Ishikawa (cell line): ENCODE measurements at regions not wholly inside any gene's neighbourhood (a gene's known extent, or its start where the extent isn't known, plus 50 kb on each side); places are given as distances from the start of the nearest gene placed in this dataset.

ENCODE experiments used
- CEBPB ChIP-seq: IDR thresholded peaks from 2 replicates; pipeline ENCODE4 v1.6.1; 2012
- CREB1 ChIP-seq: IDR thresholded peaks from 2 replicates; pipeline ENCODE4 v1.6.1; 2012; ENCODE audit warnings: low read depth
- EGR1 ChIP-seq: IDR thresholded peaks from 2 replicates; pipeline ENCODE4 v1.6.1; 2012
- EP300 ChIP-seq: IDR thresholded peaks from 2 replicates; pipeline ENCODE4 v1.6.1; 2012; ENCODE audit warnings: borderline replicate concordance
- FOXM1 ChIP-seq: IDR thresholded peaks from 2 replicates; pipeline ENCODE4 v1.6.1; 2012; ENCODE audit warnings: low read depth, borderline replicate concordance
- NFIC ChIP-seq: IDR thresholded peaks from 2 replicates; pipeline ENCODE4 v1.6.1; 2012
- RAD21 ChIP-seq: IDR thresholded peaks from 2 replicates; pipeline ENCODE4 v1.6.1; 2012; ENCODE audit warnings: low read depth
- TAF1 ChIP-seq: IDR thresholded peaks from 2 replicates; pipeline ENCODE4 v1.6.1; 2012; ENCODE audit warnings: low read depth, mild to moderate bottlenecking
- TCF12 ChIP-seq: IDR thresholded peaks from 2 replicates; pipeline ENCODE4 v1.6.1; 2012; ENCODE audit warnings: low read depth
- TEAD4 ChIP-seq: IDR thresholded peaks from 2 replicates; pipeline ENCODE4 v1.6.1; 2012
- YY1 ChIP-seq: IDR thresholded peaks from 2 replicates; pipeline ENCODE4 v1.6.1; 2012; ENCODE audit warnings: low read depth
- ZBTB7A ChIP-seq: IDR thresholded peaks from 2 replicates; pipeline ENCODE4 v1.6.1; 2012; ENCODE audit warnings: low read depth
- TF ChIP-seq, protein P1 (sequence below): IDR thresholded peaks from 2 replicates; pipeline ENCODE4 v1.6.1; 2012; ENCODE audit warnings: low read depth, mild to moderate bottlenecking
- TF ChIP-seq, protein P2 (sequence below): IDR thresholded peaks from 2 replicates; pipeline ENCODE4 v1.6.1; 2012
- TF ChIP-seq, protein P3 (sequence below): IDR thresholded peaks from 2 replicates; pipeline ENCODE4 v1.6.1; 2012

DNA sequence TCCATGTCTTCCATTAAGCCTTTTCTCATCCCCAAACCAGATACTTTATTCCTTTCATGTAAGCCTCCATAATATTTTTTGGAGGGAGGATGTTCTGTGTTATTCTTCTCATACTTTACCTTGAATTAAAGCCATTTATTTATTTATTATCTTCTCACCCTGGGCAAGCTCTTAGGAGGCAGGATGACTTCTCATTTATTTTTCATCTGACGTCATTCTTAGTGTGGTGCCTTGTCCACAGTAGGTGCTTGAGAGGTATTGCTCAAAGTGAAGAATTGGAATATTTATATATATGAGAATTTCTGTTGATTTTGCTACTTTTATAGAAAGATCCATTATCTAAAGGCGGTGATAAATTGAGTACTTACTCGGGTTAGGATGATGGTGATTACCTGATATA lies 458.3 kb upstream of the ACTBL2 start:
- no peak for TF ChIP-seq YY1
- no peak for TF ChIP-seq TAF1
- no peak for TF ChIP-seq EP300
- TF ChIP-seq RAD21: no peak
- TF ChIP-seq, protein P1, sequence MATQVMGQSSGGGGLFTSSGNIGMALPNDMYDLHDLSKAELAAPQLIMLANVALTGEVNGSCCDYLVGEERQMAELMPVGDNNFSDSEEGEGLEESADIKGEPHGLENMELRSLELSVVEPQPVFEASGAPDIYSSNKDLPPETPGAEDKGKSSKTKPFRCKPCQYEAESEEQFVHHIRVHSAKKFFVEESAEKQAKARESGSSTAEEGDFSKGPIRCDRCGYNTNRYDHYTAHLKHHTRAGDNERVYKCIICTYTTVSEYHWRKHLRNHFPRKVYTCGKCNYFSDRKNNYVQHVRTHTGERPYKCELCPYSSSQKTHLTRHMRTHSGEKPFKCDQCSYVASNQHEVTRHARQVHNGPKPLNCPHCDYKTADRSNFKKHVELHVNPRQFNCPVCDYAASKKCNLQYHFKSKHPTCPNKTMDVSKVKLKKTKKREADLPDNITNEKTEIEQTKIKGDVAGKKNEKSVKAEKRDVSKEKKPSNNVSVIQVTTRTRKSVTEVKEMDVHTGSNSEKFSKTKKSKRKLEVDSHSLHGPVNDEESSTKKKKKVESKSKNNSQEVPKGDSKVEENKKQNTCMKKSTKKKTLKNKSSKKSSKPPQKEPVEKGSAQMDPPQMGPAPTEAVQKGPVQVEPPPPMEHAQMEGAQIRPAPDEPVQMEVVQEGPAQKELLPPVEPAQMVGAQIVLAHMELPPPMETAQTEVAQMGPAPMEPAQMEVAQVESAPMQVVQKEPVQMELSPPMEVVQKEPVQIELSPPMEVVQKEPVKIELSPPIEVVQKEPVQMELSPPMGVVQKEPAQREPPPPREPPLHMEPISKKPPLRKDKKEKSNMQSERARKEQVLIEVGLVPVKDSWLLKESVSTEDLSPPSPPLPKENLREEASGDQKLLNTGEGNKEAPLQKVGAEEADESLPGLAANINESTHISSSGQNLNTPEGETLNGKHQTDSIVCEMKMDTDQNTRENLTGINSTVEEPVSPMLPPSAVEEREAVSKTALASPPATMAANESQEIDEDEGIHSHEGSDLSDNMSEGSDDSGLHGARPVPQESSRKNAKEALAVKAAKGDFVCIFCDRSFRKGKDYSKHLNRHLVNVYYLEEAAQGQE: no peak
- TF ChIP-seq FOXM1: no peak
- TF ChIP-seq ZBTB7A: no peak
- TF ChIP-seq NFIC: no peak
- TF ChIP-seq, protein P2, sequence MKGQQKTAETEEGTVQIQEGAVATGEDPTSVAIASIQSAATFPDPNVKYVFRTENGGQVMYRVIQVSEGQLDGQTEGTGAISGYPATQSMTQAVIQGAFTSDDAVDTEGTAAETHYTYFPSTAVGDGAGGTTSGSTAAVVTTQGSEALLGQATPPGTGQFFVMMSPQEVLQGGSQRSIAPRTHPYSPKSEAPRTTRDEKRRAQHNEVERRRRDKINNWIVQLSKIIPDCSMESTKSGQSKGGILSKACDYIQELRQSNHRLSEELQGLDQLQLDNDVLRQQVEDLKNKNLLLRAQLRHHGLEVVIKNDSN: no peak
- TF ChIP-seq CREB1: no peak
- TF ChIP-seq EGR1: no peak
- TF ChIP-seq, protein P3, sequence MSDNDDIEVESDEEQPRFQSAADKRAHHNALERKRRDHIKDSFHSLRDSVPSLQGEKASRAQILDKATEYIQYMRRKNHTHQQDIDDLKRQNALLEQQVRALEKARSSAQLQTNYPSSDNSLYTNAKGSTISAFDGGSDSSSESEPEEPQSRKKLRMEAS: no peak
- TF ChIP-seq CEBPB: no peak
- TF ChIP-seq TCF12: no peak
- TF ChIP-seq TEAD4: no peak

DNA sequence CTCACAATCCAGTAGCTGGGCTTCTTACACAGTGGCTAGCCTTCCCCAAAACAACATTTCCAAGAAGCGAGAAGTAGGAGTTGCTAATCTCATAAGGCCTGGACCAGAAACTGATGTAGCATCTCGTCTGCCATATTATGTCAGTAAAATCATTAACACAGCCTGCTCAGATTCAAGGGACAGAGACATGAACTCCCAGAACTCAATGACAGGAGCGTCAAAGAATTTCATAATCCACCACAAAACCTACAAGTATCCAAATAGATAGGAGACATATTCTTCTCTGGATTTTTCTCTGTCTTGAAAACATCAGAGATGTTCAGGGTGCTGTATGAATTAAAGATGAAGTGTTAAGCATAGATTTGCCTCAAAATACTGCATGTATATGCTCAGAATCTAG lies 457.6 kb upstream of the ACTBL2 start:
- TF ChIP-seq ZBTB7A (no peak), YY1 (no peak), FOXM1 (no peak), RAD21 (no peak), CEBPB (no peak), EP300 (no peak), NFIC (no peak), CREB1 (no peak), EGR1 (no peak), TAF1 (no peak)
- TF ChIP-seq, protein P2: no peak
- TF ChIP-seq, protein P1: no peak
- TF ChIP-seq, protein P3: no peak

DNA sequence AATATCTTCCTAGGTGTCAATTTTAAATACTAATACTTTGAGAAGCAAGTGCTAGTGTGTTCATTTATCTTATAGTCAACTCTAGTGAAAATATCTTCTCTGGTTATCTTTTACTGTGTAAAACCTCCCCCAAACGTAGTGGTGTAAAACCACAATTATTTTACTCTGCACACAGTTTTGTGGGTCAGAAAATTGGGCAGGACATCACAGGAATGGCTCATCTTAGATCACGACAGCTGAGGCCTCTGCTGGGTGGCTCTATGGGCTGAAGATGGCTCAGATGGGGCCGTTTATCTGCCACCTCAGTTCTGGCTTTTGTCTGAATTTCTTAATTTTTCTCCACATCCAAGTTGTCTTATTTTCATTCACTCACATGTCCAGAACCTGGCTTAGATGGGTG lies 457.2 kb upstream of the ACTBL2 start:
- TF ChIP-seq CREB1: no peak
- no peak for TF ChIP-seq NFIC
- TF ChIP-seq ZBTB7A: no peak
- no peak for TF ChIP-seq RAD21
- TF ChIP-seq YY1: no peak
- no peak for TF ChIP-seq TCF12
- TF ChIP-seq TAF1: no peak
- TF ChIP-seq EP300: no peak
- no peak for TF ChIP-seq CEBPB
- TF ChIP-seq, protein P3: no peak
- TF ChIP-seq EGR1: no peak
- TF ChIP-seq, protein P2: no peak
- TF ChIP-seq, protein P1: no peak

DNA sequence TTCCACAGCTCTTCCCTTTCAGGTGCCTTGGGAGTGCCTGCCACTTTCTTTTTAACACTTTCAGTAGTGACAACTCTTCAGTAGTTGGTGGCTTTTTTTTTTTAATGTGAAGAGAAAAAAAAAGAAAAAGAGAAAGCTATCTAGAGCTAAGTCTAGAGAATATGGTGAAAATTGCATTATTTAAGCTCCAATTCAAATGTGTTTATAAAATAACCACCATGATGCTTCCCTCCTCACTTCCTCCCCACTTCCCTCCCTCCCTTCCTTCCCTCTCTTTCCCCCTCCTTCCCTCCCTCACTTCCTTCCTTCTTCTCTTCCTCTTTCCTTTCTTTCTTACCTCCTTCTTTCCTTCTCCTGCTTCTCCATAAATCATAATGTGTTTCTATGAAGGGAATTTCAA lies 456.7 kb upstream of the ACTBL2 start:
- TF ChIP-seq CEBPB (no peak), YY1 (no peak)
